Neutrophil (primary cell): ENCODE measurements at regions not wholly inside any gene's neighbourhood (a gene's known extent, or its start where the extent isn't known, plus 50 kb on each side); places are given as distances from the start of the nearest gene placed in this dataset.
"Not testable (repeated sequence)": the region's sequence is repeated elsewhere in the genome, so short reads cannot be mapped to it uniquely, and the experiment has no call there.

Source experiments
- H3K27ac ChIP-seq: fragments of 200-600 bp; sonication (generic); 2 replicates; pipeline ENCODE4 v1.5.1; 2016; ENCODE audit warnings: mild to moderate bottlenecking, moderate library complexity
- H3K27me3 ChIP-seq: fragments of 200-600 bp; sonication (generic); 2 replicates; pipeline ENCODE4 v1.6.0; 2016; ENCODE audit warnings: mild to moderate bottlenecking
- H3K36me3 ChIP-seq: fragments of 200-600 bp; sonication (generic); 2 replicates; pipeline ENCODE4 v1.5.1; 2017
- H3K4me1 ChIP-seq, 2 experiments: fragments of 200-600 bp in 1 of 2; sonication (generic) in 1 of 2; 1 replicate in 1 of 2; 2 replicates in 1 of 2; pipeline versions ENCODE4 v1.5.1 to v1.6.1; 2013 to 2016; ENCODE audit warnings: low read depth in 1 of 2, low read length in 1 of 2, mild to moderate bottlenecking in 1 of 2, moderate library complexity in 1 of 2; ENCODE audit not compliant: control insufficient read depth in 1 of 2, insufficient read depth in 1 of 2
- H3K4me3 ChIP-seq, 2 experiments: fragments of 200-600 bp in 1 of 2; sonication (generic) in 1 of 2; 1 replicate in 1 of 2; 2 replicates in 1 of 2; pipeline ENCODE4 v1.5.1; 2013 to 2016; ENCODE audit warnings: low read depth in 1 of 2, low read length in 1 of 2, mild to moderate bottlenecking in 1 of 2, moderate library complexity in 1 of 2
- H3K9me3 ChIP-seq: fragments of 200-600 bp; sonication (generic); 2 replicates; pipeline ENCODE4 v1.5.1; 2016
- CTCF ChIP-seq: fragments of 200-600 bp; sonication (generic); IDR thresholded peaks from 2 replicates; pipeline ENCODE4 v1.5.1; 2016; ENCODE audit warnings: antibody characterized with exemption

DNA sequence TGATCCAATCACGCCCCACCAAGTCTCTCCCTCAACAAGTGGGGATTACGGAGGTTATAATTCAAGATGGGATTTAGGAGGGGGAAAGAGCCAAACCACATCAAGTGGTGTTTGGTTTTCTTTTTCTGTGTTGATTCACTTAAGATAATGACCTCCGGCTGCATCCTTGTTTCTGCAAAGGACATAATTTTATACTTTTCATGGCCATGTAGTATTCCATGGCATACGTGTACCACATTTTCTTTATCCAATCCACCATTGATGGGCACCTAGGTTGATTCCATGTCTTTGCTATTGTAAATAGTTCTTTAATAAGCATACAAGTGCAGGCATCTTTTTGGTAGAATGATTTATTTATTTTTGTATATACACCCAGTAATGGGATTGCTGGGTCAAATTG is 162.5 kb upstream of the JUN start:
- H3K4me3 ChIP-seq: no peak overlapping the region
- no peak for TF ChIP-seq CTCF
- no peaks in the 10 kb centered on the region for H3K9me3 ChIP-seq
- H3K27ac ChIP-seq: no peak overlapping the region
- no peaks in the 10 kb centered on the region for H3K4me1 ChIP-seq
- H3K36me3 ChIP-seq: no peaks in the 10 kb centered on the region
- peaks cover 26% of the 10 kb centered on the region for H3K27me3 ChIP-seq

DNA sequence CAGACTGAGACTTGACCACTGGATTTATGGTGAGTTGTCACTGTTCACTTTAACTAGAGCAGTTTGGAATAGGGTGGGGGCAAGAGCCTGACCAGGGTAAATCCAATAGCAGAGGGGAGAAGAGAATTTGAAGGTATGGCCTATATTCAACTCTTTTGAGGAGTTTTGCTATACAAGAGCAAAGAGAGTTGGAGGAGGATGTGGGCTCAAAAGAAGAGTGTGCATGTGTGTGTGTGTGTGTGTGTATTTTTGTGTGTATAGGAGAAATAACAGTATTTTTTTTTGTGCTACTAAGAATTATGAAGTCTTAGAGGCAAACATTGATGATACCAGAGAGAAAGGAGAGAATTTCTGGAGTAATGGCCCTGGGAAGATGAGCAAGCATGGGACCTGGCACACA is 164.8 kb upstream of the JUN start:
- Histone ChIP-seq H3K4me3 (no peak overlapping the region), H3K9me3 (no peaks in the 10 kb centered on the region), H3K4me1 (no peaks in the 10 kb centered on the region), H3K36me3 (no peaks in the 10 kb centered on the region), H3K27me3 (peaks cover 5% of the 10 kb centered on the region), H3K27ac (no peak overlapping the region)
- no peak for TF ChIP-seq CTCF

DNA sequence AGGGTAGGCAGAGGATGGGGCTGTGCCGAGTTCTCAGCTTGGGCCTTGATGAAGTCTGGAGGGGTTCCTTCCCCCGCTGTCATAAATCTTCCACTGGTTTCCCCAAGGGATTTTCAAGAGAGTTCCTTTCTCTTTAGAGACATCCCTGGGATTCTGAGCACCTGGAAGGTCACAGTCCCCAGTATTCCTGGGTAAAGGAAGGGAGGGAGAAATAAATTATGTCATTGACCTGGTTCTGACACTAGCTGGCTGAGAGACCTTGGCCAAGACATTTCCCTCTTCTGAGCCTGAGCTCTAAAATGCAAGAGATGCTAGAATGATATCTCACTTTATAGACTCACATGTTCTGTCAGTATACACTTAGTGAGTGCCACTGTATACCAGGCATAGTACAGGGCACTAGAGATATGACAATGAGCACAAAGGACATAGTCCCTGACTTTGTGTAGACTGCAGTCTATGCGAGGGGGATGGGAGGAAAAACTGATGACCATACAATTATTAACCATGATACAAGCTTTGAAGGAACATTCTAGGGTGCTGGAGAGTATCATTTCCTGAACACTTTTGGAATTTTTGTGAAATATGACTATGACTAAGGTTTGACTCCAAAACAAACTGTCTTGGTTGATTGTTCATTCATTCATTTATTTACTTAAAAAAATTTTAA is 165.8 kb upstream of the JUN start:
- Histone ChIP-seq H3K4me3 (no peak overlapping the region), H3K27me3 (peaks cover 4% of the 10 kb centered on the region), H3K36me3 (no peaks in the 10 kb centered on the region), H3K27ac (no peak overlapping the region), H3K4me1 (no peaks in the 10 kb centered on the region), H3K9me3 (no peaks in the 10 kb centered on the region)
- TF ChIP-seq CTCF: no peak

GRCh38 chr1:58950897-58951296 is 167.1 kb upstream of the JUN start:
- no peaks in the 10 kb centered on the region for H3K9me3 ChIP-seq
- no peaks in the 10 kb centered on the region for H3K36me3 ChIP-seq
- H3K4me1 ChIP-seq: no peaks in the 10 kb centered on the region
- no peak overlapping the region for H3K27ac ChIP-seq
- no peak for TF ChIP-seq CTCF
- no peaks in the 10 kb centered on the region for H3K27me3 ChIP-seq
- H3K4me3 ChIP-seq: no peak overlapping the region

DNA sequence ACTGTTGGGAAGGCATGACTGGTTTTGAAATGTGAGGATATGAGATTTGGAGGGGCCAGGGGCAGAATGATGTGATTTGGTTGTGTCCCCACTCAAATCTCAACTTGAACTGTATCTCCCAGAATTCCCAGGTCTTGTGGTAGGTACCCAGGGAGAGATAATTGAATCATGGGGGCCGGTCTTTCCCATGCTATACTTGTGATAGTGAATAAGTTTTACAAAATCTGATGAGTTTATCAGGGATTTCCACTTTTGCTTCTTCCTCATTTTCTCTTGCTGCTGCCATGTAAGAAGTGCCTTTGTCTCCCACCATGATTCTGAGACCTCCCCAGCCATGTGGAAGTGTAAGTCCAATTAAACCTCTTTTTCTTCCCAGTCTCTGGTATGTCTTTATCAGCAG is 170.1 kb upstream of the JUN start:
- not testable (repeated sequence) for H3K27ac ChIP-seq, H3K36me3 ChIP-seq, H3K9me3 ChIP-seq, H3K4me3 ChIP-seq, H3K4me1 ChIP-seq, H3K27me3 ChIP-seq

- not testable (repeated sequence) for H3K27ac ChIP-seq, H3K4me1 ChIP-seq, H3K27me3 ChIP-seq, H3K36me3 ChIP-seq, H3K4me3 ChIP-seq, H3K9me3 ChIP-seq
Observed at GRCh38 chr1:58963287-58963686, 179.4 kb upstream of the JUN start.

GRCh38 chr1:58964428-58964827 is 180.6 kb upstream of the JUN start:
- no peaks in the 10 kb centered on the region for H3K27me3 ChIP-seq
- no peak overlapping the region for H3K27ac ChIP-seq
- no peak for TF ChIP-seq CTCF
- no peaks in the 10 kb centered on the region for H3K36me3 ChIP-seq
- H3K4me3 ChIP-seq: no peak overlapping the region
- H3K9me3 ChIP-seq: no peaks in the 10 kb centered on the region
- H3K4me1 ChIP-seq: peaks cover 3 to 8% of the 10 kb centered on the region in 2 experiments
